ENCODE measurements at regions not wholly inside any gene's neighbourhood (a gene's known extent, or its start where the extent isn't known, plus 50 kb on each side); places are given as distances from the start of the nearest gene placed in this dataset.

DNA sequence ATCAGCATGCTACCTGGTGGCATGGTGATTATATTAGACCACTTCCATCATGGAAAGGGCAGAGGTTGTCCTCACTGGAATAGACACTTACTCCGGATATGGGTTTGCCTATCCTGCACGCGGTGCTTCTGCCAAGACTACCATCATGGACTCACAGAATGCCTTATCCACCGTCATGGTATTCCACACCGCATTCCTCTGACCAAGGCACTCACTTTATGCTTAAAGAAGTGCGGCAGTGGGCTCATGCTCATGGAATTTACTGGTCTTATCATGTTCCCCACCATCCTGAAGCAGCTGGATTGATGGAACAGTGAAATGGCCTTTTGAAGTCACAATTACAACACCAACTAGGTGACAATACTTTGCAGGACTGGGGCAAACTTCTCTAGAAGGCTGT, 109.2 kb upstream of the DRD2 start:
- no peak overlapping the region for H3K4me3 ChIP-seq
- H3K27me3 ChIP-seq (ENCODE audit: low read depth): no peaks in the 10 kb centered on the region
- H3K27ac ChIP-seq (replicated peaks): no peak overlapping the region
- intact Hi-C loops (cut with micrococcal nuclease): no loop called here
- H3K4me1 ChIP-seq: no peaks in the 10 kb centered on the region
- TF ChIP-seq, protein P1, sequence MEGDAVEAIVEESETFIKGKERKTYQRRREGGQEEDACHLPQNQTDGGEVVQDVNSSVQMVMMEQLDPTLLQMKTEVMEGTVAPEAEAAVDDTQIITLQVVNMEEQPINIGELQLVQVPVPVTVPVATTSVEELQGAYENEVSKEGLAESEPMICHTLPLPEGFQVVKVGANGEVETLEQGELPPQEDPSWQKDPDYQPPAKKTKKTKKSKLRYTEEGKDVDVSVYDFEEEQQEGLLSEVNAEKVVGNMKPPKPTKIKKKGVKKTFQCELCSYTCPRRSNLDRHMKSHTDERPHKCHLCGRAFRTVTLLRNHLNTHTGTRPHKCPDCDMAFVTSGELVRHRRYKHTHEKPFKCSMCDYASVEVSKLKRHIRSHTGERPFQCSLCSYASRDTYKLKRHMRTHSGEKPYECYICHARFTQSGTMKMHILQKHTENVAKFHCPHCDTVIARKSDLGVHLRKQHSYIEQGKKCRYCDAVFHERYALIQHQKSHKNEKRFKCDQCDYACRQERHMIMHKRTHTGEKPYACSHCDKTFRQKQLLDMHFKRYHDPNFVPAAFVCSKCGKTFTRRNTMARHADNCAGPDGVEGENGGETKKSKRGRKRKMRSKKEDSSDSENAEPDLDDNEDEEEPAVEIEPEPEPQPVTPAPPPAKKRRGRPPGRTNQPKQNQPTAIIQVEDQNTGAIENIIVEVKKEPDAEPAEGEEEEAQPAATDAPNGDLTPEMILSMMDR (IDR thresholded peaks at IDR 0.05; ENCODE audit: borderline replicate concordance): no peak
- no peaks in the 10 kb centered on the region for H3K9me3 ChIP-seq (replicated peaks)
- no peaks in the 10 kb centered on the region for H3K36me3 ChIP-seq
- no peak for DNase-seq

GRCh38 chr11:113581713-113582112, 106.5 kb upstream of the DRD2 start:
- no peak overlapping the region for H3K27ac ChIP-seq (replicated peaks)
- no peaks in the 10 kb centered on the region for H3K36me3 ChIP-seq
- intact Hi-C loops (cut with micrococcal nuclease): no loop called here
- H3K4me3 ChIP-seq: no peak overlapping the region
- peaks cover 11% of the 10 kb centered on the region for H3K4me1 ChIP-seq
- TF ChIP-seq, protein P1 (IDR thresholded peaks at IDR 0.05; ENCODE audit: borderline replicate concordance): no peak
- DNase-seq: no peak
- H3K27me3 ChIP-seq (ENCODE audit: low read depth): no peaks in the 10 kb centered on the region
- H3K9me3 ChIP-seq (replicated peaks): no peaks in the 10 kb centered on the region

DNA sequence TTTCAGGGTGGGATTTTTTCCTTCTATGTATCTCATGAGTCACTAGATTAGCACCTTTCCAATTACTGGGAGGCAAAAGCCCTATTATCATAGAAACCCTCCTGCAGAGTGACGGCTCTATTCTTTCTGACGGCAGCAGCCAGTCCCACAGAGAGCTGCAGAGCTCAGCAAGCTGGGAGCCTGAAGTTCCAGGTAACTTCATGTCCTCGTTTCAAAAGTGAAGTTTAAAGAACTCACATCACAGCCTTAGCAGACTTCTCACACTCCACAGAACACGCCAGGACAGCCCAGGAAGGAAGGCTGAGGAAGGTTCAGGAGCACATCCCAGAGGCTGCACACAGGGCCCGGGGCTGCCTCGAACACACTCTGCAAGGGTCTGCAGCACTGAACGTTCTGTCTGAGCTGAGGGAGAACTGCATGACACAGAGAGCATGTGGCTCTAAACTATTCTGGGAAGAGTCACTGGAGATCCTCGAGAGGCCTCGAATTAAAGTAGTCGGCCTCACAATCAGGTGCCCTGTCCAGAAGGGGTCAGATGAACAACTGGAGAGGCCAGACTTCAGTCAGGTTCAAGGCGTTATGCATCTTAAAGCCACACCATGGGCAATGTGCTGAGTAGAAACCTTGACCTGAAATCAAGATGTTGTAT, 104.2 kb upstream of the DRD2 start:
- no peak overlapping the region for H3K4me3 ChIP-seq
- TF ChIP-seq, protein P1 (IDR thresholded peaks at IDR 0.05; ENCODE audit: borderline replicate concordance): no peak
- intact Hi-C loops (cut with micrococcal nuclease): no loop called here
- H3K9me3 ChIP-seq (replicated peaks): no peaks in the 10 kb centered on the region
- no peak for DNase-seq
- no peaks in the 10 kb centered on the region for H3K36me3 ChIP-seq
- H3K27me3 ChIP-seq (ENCODE audit: low read depth): no peaks in the 10 kb centered on the region
- peaks cover 11% of the 10 kb centered on the region for H3K4me1 ChIP-seq
- H3K27ac ChIP-seq (replicated peaks): no peak overlapping the region

- Histone ChIP-seq H3K27me3 (ENCODE audit: low read depth) (no peaks in the 10 kb centered on the region), H3K9me3 (replicated peaks) (no peaks in the 10 kb centered on the region), H3K27ac (replicated peaks) (no peak overlapping the region), H3K36me3 (no peaks in the 10 kb centered on the region), H3K4me1 (peaks cover 11% of the 10 kb centered on the region), H3K4me3 (no peak overlapping the region)
- DNase-seq: no peak
- TF ChIP-seq, protein P1 (IDR thresholded peaks at IDR 0.05; ENCODE audit: borderline replicate concordance): no peak
- intact Hi-C loops (cut with micrococcal nuclease): no loop called here
Observed at GRCh38 chr11:113578715-113579250, 103.6 kb upstream of the DRD2 start.

GRCh38 chr11:113578033-113578380, 102.8 kb upstream of the DRD2 start:
- Histone ChIP-seq H3K27me3 (ENCODE audit: low read depth) (no peaks in the 10 kb centered on the region), H3K27ac (replicated peaks) (no peak overlapping the region), H3K4me3 (no peak overlapping the region), H3K4me1 (peaks cover 11% of the 10 kb centered on the region), H3K9me3 (replicated peaks) (no peaks in the 10 kb centered on the region), H3K36me3 (no peaks in the 10 kb centered on the region)
- DNase-seq: no peak
- TF ChIP-seq, protein P1 (IDR thresholded peaks at IDR 0.05; ENCODE audit: borderline replicate concordance): no peak
- intact Hi-C loops (cut with micrococcal nuclease): no loop called here

Measured in left ventricle myocardium inferior (tissue), 1 donor.